Left forelimb (tissue), 1 donor: ENCODE measurements at regions not wholly inside any gene's neighbourhood (a gene's known extent, or its start where the extent isn't known, plus 50 kb on each side); places are given as distances from the start of the nearest gene placed in this dataset.
"Not testable (repeated sequence)": the region's sequence is repeated elsewhere in the genome, so short reads cannot be mapped to it uniquely, and the experiment has no call there.

Experiments used
- DNase-seq: peaks from one replicate; pipeline ENCODE4 v3.0.0-alpha.2; 2018; ENCODE audit warnings: low spot score

DNA sequence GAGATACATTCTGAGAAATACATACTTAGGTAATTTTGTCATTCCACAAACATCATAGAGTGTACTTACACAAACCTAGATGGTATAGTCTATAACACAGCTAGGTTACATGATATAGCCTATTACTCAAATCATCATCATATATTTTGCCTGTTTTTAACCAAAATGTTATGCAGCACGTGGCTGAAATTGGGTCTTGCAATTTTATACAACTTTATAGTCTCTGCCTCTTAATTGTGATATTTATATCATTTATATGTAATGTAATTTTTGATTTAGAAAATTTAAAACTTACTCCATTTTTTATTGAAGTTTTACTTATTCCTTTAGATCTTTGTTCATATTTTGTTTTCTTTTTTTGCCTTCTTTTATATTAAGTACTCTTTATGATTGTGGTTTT, 350.7 kb upstream of the DCN start:
- DNase-seq, result no peak

DNA sequence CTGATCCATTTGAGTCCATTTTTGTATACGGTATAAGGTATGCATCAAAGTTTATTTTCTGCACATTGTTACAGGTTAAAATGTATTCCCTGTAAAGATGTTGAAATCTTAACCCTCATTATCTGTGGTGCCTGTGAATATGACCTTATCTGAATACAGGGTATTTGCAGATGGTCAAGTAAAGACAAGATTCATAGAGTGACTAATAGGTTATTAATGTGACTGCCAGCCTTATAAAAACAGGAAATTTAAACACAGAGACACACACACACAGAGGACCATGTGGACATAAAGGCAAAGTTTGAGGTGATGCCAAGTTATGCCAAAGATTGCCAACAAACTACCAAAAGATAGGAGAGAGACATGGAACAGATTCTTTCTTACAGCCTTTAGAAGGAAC, 347.2 kb upstream of the DCN start:
- DNase-seq, result no peak

DNA sequence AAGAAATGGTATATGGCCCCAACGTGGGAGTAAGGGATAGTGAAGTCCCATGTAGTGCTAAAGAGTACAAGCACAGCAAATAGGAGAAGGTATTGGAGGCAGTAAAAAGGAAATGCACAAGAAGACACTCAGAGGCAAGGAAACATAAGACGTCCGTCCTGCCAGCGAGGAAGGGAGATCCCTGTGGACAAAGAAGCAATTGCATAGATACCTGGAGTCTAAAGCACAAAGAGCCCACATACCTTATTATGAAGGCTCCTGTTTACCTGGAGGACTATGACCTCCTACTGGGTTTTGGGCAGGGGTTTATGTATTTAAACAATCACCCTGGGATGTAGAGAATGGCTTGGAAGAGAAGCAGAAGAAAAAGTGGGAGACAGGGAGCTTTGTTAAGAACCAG, 341.2 kb upstream of the DCN start:
- DNase-seq, result no peak

DNA sequence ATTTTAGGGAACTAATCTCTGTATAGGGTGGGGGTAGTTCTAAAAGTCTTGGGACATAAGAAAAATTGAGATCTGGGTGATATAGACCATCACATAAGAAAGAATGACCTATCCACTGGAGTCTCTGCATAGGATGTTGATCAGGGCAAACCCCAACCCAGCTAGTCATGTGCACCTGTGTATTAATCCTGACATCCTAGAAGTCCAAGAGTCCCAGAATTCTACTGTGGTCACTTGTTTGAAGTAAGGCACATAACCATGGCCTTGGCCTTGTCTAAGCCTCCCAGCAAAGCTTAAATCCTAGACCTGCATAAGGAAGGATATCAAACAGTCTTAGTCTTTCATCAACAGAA, 334.1 kb upstream of the DCN start:
- no peak for DNase-seq

DNA sequence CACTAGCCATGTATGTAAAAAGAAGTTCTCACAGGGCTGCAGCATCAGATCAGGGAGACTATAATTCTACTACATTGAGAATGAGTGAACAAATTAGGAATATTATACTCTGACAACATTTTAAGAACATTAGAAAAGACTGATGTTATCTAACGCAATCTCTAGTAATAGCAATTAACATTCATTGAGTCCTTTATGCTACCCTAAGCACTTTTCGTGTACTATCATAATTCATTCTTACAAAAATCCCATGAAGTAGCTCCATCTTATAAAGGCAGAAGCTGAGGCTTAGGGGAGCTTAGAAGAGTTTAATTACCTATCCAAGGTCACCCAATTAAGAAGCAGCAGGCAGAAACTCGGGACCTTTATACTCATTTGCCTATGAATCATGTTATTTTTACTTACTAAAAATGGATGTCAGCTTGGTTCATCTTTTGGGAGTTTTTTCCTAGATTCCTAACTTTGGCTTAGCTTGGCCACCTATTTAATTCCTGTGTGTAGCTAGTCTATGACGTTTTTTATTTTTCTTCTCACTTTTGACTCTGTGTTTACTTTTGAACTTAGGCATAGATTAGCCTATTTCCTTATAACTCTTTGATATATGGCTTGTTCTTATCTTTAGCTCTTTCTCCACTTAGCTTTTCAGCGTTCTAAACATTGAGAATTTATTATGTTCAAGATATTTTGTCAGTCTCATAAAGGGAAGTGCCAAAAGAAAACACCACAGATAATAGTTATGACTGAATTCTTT, 333.5 kb upstream of the DCN start:
- no peak for DNase-seq

DNA sequence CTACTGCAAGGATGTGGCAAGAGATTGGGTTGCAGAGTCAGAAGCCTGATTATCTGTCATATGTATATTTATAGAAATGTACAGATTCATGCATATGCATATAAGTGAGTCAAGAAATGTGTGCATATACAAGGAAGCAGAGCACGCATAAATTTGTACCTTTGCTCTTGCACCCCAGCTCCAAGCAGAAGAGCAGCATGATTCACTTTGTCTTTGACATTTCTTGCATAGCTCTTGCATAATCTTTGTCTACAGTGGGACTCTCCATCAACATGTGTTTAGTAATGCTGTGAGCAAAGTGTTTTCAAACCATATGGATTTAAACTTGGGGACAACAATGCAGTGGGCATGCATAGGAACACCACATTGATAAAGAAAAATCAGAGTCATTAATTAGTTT, 330.7 kb upstream of the DCN start:
- DNase-seq, result no peak

DNA sequence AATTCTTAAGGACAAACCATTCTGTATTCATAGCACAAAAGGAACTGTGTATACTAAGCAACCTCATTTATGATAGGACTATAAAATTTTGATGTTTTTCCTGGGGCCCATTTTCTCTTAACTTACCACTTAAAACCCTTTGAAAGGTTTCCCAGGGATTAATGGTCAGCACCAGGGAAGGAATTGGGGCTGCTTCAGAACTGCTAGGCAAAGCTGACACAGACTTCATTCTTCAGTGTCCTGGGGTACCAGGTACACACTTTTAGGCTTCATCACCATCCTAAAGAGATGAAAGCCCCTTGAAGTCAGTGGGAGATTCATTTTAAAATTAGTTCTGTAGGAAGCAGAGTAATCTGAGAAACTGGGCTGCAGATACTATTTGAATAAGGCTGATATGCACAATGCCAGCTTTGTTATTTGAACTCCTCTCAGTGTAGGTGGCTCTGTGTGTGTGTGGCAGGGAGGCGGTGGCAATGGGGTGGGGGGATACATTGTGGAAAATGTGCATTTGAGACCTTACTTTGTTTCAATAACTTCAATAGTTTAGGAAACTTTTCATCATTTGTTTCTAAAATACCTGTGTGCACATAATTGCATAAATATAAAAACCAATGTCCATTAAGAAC, 329.3 kb upstream of the DCN start:
- DNase-seq, result no peak

DNA sequence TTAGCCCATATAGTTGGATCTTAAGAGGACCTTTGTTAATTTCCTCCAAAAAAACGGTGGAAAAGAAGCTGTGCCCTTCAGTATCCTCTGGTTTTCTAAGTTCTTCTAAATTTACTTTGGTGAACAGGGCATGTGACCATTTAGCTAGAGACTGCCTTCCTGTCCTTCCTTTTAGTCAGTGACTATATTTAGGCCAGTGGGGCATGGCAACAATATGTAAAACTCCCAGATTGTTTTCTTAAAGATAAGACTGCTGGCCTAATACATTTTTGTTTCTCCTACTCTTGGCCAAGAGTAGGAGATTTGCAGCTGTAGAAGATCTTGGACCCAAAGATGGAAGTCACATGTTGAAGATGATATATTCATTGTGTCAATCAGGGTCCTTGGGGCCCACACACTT, 325.1 kb upstream of the DCN start:
- DNase-seq, result no peak

DNA sequence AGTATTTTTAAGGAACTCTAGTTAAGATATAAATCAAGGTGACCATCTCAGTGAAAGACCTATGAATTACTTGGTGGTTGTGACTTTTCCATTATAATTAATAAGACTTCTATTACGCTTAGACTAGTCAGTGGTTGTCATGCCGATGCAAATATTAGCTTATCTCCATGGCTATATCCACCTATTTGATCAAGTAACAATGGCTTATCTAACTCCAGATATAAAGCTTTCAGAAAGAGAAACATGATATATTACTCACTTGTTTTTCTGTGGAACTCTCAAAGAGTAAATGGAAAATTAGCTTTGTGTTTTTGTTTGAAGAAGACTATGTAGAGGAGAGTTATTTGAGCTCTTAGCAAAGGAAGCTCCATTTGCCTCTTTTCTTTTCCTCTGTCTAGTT, 323.8 kb upstream of the DCN start:
- DNase-seq, result no peak

DNA sequence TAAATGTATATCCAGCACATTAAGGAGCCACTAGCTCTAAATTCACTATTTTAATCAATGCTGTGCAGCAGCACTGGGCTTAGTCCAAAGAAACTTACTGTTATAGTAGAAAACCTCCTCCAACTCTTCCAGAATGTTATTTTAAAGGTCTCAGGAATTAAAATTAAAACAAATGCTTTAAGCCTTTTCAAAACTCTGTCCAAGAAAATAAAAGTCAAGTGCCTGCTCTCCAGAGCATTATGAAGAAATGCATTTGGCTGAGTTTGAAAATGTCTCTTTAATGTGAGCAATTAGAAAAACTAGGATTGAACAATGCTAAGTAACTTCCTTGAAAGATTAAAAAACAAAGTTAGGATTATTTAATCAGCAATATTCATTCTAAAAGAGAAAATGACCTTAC, 322.4 kb upstream of the DCN start:
- DNase-seq, result no peak

DNA sequence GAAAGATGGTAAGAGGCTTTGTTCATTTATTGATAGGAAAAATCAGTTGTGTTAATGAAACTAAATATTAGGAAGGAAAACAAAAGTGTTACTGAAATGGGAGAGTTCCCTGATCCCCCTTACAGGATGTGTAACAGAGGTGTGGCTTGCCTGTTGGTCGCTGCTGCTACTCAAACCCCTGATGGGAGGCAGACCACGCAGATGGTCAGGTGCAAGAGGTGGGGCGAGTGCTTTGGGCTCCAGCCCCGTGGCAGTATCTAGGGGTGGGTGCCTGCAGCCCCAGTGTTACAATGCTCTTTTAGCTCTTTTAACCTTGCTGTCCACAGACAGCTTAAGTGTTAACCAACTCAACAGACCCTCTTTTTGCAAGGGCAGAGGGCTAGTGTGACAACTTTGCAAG, 319.6 kb upstream of the DCN start:
- no peak for DNase-seq

DNA sequence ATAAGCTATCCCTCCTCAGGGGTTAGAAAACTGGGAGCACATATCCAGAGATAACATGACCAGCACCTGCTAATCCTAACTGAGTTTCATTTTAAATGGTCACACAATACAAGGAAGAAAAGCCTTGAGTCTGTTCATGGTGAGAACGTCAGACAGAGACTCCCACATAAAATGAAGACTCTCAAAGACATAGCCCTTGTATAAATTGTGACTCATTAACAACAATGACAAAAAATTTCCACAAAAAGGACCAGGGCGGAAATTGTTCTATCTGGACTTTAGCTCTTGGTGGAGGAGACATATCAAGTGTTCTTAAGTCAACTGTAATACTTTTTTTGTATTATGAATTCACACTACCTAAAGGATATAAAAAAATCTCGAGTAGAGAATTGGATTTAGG, 313.7 kb upstream of the DCN start:
- DNase-seq, result no peak

DNA sequence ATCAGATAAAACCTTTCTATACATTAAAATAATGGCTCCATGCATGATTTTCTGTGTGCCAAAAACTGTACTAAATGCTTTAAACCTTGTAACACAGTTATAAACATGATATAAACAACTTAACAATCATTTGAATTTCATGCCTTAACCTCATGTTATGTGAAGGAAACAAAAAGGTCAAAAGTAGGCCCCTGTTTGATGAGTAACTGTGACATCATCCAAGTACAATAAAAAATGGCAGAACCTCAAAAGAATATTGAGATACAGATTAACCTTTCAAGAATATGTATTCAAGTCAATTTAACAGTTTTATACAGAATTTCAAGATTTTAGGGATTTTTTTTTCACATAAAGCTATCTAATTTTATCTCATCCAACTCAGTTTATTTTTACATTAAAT, 310.7 kb upstream of the DCN start:
- DNase-seq, result no peak

DNA sequence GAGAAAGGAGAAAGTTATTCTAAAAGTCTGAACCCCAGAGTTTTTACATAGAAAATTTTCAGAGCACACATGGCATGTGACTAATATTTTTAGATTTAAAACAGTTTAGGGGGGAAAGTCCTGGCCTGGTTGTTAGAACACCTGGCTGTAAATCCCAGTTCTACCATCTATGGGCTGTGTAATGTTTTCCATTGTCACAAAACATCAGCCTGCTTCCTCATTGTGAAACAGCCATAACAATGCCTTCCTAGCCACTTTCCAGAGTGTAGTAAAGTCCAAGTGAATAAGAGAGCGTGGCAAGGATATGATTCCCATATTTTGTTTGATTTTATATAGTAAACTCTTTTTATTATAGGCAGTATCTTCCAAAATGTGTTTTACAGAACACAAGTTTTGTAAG, 310.0 kb upstream of the DCN start:
- no peak for DNase-seq

DNA sequence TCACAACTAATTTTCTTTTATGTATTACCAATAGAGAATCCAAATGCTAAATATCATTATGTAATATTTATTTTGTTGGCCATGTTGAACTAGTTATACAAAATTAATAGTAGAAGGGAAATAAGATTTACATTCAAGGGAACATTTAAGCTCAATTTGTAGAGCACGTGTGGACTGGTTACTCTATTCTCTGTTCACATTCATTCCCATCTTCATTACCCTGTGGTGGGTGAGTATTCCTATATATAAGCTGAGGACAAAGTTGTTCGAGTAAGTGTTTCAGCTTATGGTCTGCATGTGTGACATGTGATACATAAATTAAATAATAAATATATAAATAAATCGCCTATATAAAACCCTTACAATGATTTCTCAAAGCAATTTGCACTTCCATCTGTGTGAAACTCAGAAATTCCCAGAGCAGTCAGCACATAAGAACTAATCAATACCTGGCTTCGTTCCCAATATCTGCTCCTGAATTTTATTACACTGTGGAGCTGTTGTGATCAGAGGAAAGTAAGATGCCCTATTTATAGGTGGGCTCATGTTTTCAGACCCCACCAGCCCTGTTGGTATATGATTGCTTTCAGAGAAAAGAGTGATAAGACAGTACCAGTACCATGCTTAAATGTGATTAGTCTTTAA, 308.2 kb upstream of the DCN start:
- no peak for DNase-seq

DNA sequence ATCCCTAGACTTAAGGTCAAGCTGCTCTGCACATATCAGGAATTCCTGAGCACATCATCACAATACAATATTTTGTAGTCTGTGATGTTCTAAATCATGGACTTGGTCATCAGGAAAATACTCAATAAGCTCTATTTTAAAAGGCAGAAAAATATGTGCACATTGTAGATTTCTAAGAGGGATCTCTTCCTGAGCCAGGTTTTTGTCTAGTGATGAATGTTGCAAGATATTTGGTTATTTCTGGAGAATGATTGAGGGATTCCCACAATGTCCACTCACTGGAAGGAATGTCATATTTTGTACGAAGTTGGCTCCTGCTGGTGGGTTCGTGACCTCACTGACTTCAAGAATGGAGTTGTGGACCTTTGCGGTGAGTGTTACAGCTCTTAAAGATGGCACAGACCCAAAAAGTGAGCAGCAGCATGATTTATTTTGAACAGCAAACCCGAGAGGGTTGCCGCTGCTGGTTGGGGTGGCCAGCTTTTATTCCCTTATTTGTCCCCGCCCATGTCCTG, 300.9 kb upstream of the DCN start:
- no peak for DNase-seq

DNA sequence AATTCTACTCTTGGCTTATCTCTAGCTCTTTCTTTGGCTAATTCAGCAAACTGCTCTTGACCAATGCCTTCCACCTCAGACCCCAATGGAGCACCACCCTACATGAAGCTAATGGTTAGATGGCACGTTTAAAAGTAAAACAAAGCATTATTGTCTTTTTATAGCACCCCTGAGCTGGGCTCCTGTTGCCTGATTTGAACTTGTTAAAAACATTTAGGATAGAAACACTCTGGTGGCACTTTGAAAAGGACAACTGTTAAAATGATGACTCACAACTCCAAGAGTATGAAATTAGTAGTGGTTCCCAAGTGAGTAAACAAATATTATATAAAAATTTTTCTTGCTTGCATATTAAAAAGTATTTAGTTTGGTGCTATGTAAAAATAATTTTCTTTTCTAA, 299.6 kb upstream of the DCN start:
- DNase-seq, result no peak

DNA sequence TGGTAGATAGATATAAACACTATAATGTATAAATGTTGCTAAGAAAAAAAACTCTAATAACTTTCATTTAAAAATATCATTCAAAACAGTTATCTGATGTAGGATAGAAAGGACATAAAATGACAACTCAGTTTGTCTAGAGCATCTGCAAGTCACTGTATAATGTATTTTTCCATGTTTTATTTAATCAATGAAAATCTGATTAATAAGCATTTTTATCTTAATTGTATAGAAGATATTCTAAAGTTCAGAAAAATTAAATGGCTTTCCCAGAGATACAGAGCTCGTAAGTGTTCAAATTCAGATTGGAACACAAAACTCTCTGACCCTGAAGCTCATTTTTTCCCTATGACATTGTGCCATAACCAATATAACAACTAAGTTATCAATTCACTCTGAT, 295.9 kb upstream of the DCN start:
- DNase-seq, result no peak

DNA sequence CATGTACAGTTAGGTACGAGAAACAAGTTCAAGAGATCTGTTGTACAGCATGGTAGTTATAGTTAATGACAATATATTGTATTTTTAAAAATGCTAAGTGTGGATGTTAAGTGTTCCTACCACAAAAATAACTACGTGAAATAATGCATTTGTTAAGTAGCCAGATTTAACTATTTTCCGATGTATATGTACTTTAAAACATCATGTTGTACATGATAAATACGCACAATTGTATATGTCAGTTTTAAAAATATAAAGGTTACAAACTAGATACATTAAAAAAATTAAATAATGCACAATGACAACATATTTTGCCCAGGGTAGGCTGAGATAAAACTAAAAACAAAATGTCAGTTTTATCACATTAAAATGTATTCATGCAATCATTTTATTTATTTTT, 285.1 kb upstream of the DCN start:
- no peak for DNase-seq

DNA sequence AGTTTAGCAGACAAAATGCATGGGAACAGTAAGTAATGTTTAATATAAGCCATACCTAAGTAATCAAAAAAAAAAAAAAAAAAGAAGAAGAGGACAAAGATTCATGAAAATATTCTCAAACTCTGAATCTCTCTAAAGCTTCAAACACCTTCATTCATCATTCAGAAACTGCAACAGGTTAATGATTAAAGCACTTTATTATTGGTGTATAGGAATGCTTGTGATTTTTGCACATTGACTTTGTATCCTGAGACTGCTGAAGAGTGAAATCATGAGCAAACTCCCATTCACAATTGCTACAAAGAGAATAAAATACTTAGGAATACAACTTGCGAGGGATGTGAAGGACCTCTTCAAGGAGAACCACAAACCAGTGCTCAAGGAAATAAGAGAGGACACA, 278.4 kb upstream of the DCN start:
- DNase-seq, result no peak

DNA sequence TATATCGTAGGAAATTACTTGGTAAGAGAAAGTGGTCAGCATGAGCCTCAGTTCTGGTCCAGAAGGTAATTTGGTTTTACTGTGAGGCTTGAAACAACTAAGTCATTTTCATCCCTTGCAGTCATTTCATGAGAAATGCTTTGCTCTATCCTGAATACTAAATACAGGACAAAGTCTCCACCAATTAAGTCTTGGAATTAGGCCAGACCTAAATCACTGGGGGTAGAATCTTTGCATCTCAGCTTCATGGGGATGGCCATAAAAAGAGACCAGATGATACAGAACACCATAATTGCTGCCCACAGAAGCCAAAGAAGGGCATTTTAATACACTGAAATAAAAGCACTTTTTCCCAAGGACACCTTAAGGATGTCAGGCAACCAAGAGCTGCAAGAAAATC, 277.9 kb upstream of the DCN start:
- no peak for DNase-seq

DNA sequence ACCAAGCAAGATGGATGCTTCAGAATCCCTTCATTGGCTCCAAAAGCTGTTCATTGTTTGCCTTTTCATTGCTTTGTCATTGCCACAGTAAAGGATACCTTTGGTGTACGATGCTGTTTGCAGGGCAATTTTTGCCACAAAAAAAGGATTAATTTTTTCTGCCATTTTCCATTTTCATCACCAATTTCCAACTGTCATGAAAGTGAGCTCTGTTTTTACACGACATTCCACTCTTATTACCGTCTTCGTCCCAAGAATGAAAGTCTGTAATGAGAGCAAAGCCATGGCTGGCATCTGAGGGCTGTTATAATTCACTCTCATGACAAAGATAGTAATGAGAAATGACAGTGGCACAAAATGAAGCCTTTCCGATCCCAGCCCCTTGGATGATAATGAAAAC, 272.7 kb upstream of the DCN start:
- DNase-seq, result no peak

DNA sequence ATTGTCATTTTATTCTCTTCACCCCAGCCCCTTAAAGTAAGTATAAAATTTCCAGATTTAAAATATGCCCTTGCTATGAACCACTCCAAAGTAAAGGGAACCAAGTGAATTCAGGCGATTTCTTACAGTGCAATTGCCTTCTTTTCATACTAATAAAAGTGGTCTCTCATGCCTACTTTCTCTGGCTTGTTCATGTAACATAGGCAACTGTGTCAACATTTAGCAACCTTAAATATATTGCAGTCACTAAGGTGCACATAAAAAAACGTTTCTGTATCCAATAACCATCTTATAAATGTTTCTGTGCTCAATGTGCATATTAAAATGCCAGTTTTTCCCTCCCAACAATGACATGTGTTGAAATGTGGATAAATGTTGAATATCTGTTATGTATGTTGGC, 271.6 kb upstream of the DCN start:
- no peak for DNase-seq

DNA sequence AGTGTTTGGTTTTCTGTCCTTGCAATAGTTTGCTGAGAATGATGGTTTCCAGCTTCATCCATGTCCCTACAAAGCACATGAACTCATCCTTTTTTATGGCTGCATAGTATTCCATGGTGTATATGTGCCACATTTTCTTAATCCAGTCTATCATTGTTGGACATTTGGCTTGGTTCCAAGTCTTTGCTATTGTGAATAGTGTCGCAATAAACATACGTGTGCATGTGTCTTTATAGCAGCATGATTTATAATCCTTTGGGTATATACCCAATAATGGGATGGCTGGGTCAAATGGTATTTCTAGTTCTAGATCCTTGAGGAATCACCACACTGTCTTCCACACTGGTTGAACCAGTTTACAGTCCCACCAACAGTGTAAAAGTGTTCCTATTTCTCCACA, 269.8 kb upstream of the DCN start:
- DNase-seq, result not testable (repeated sequence)
